GM13977 (cell line): ENCODE measurements at regions not wholly inside any gene's neighbourhood (a gene's known extent, or its start where the extent isn't known, plus 50 kb on each side); places are given as distances from the start of the nearest gene placed in this dataset.

Experiments
- DNase-seq: peaks from one replicate; pipeline ENCODE4 v3.0.0; 2012; ENCODE audit warnings: low spot score
- in situ Hi-C: fragments of 300-500 bp; cut with MboI; formaldehyde crosslinking; loops from one replicate; pipeline ENCODE4 v1.12.0; 2022; ENCODE audit warnings: low sequenced_read_pairs, low pct_unique_long_range_greater_than_20kb, mixed read lengths, inconsistent platforms; ENCODE audit not compliant: unreplicated experiment
- TF ChIP-seq, protein P1 (sequence below): IDR thresholded peaks from 2 replicates; pipeline ENCODE4 v1.5.1; 2012; ENCODE audit warnings: mild to moderate bottlenecking, control low read depth; ENCODE audit not compliant: insufficient read depth; ENCODE audit errors: extremely low read depth, missing control alignments

GRCh38 chr13:84272877-84273562 lies 390.7 kb upstream of the SLITRK1 start:
- in situ Hi-C loops: no loop called here
- TF ChIP-seq, protein P1, sequence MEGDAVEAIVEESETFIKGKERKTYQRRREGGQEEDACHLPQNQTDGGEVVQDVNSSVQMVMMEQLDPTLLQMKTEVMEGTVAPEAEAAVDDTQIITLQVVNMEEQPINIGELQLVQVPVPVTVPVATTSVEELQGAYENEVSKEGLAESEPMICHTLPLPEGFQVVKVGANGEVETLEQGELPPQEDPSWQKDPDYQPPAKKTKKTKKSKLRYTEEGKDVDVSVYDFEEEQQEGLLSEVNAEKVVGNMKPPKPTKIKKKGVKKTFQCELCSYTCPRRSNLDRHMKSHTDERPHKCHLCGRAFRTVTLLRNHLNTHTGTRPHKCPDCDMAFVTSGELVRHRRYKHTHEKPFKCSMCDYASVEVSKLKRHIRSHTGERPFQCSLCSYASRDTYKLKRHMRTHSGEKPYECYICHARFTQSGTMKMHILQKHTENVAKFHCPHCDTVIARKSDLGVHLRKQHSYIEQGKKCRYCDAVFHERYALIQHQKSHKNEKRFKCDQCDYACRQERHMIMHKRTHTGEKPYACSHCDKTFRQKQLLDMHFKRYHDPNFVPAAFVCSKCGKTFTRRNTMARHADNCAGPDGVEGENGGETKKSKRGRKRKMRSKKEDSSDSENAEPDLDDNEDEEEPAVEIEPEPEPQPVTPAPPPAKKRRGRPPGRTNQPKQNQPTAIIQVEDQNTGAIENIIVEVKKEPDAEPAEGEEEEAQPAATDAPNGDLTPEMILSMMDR: no peak
- DNase-seq: no peak

GRCh38 chr13:84265257-84265764 lies 383.0 kb upstream of the SLITRK1 start:
- in situ Hi-C loops: no loop called here
- DNase-seq: no peak
- TF ChIP-seq, protein P1: no peak

DNA sequence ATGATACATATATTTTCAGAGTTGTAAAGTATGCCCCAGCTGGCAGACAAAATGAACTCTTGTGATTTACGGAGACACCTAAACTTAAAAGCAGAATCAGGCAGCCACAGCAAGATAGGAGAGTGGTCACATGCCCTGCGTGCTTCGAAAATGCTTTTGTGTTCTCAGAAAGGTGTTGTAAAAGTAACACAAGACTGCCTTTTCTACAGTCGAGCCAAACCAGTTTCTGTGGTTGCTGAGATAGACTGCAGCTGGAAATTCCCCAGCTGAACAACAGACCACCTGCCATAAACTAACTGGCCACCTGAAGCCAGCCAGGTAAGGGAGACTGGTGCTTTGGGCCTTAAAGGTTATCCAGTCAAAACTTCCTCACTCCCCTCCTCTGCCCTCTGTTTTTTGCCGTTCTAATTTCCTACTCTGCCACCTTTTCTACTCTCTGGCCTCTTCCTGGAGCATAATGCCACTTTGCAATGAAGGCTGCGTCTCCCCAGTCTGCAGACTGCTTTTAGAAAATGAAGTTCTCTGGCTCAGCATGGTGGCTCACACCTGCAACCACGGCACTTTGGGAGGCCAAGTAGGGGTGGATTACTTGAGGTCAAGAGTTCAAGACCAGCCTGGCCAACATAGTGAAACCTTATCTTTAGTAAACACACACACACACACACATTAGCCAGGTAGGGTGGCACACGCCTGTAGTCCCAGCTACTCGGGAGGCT lies 381.2 kb upstream of the SLITRK1 start:
- TF ChIP-seq, protein P1: no peak
- no peak for DNase-seq
- in situ Hi-C loops: no loop called here

- no peak for DNase-seq
- in situ Hi-C loops: no loop called here
- TF ChIP-seq, protein P1: no peak
Measured at GRCh38 chr13:84255226-84255797, 373.0 kb upstream of the SLITRK1 start.

DNA sequence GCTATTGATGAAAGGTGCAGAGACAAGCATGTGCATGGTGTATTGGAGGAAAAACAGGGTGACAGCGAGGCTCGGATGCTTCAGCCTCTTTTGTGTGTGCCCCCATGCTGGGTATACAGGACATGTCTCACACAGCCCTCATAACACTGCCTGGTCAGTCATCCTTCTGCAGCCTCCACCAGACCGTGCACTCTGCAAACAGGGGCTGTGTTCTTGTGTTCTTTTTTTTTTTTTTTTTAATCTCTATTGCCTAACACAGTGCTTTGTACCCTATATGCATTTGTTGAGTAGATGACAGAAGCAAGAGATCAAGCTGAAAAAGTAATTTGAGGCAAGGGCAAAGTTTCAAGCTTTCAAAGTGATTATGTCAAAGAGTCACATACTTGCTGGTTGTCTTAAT lies 367.2 kb upstream of the SLITRK1 start:
- DNase-seq: no peak
- TF ChIP-seq, protein P1: no peak
- in situ Hi-C loops: no loop called here

DNA sequence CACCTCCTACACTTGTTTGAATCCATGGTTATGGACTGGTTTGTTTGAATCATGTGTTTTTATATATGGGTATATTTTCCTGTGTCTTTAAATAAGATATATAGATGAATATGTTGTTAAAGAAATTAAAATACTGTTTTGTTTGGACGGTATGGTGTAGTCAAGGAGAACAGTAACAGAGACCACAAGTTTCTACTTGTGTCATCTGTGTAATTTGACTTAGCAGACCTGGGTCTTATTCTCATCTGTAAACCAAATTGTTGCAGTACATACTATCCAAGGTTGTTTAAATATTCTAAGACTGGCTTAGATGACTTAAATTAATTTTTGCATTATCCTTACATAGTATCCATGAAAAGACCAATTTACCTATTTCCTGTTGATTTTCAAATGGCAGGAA lies 361.1 kb upstream of the SLITRK1 start:
- TF ChIP-seq, protein P1: no peak
- DNase-seq: no peak
- in situ Hi-C loops: no loop called here
